SK-N-MC (cell line): ENCODE measurements at regions not wholly inside any gene's neighbourhood (a gene's known extent, or its start where the extent isn't known, plus 50 kb on each side); places are given as distances from the start of the nearest gene placed in this dataset.

Experiments
- EZH2 ChIP-seq: fragments of 200-600 bp; sonication (generic); IDR thresholded peaks from one replicate; pipeline ENCODE4 v1.6.1; 2017; ENCODE audit warnings: antibody characterized with exemption
- FOXP2 ChIP-seq: optimal IDR thresholded peaks from 2 replicates; pipeline ENCODE3; 2011; ENCODE audit warnings: mild to moderate bottlenecking, moderate library complexity; ENCODE audit not compliant: insufficient read depth; ENCODE audit errors: extremely low read length, control extremely low read depth
- POLR2AphosphoS5 ChIP-seq: IDR thresholded peaks from 2 replicates; pipeline ENCODE4 v1.6.1; 2012; ENCODE audit warnings: mild to moderate bottlenecking, low read depth, low read length, borderline replicate concordance

DNA sequence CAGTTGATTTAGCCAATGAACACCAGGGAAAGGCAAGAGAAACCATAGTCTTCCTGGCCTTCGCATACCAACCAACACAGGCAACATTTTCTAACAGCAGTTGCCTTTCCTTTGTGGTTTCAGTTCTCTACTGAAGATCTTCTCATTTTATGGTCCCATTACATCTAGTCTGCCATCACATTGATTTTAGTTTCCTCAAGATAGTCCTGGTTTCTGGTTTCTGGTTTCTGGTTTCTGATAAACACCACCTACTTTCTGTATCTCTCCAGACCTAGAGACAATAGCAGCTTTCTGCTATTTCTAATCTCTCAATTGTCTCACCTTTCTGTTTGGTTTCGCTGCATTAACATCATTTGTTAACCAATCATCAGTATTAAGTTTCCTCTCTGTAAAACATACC, 646.3 kb upstream of the SPANXN1 start:
- TF ChIP-seq POLR2AphosphoS5 (no peak), EZH2 (no peak), FOXP2 (no peak)
